Fibroblast of lung (primary cell): ENCODE measurements at regions not wholly inside any gene's neighbourhood (a gene's known extent, or its start where the extent isn't known, plus 50 kb on each side); places are given as distances from the start of the nearest gene placed in this dataset.

Experiments
- CTCF ChIP-seq, 2 donors: IDR thresholded peaks in 1 of 2; conservative IDR thresholded peaks in 1 of 2; 1 replicate in 1 of 2; 2 replicates in 1 of 2; pipeline ENCODE4 v1.5.1; 2011 to 2012; ENCODE audit warnings: low read length in 2 of 2, control low read depth in 1 of 2, inconsistent platforms in 1 of 2, low read depth in 1 of 2, mild to moderate bottlenecking in 1 of 2
- EZH2 ChIP-seq: IDR thresholded peaks from 2 replicates; pipeline ENCODE4 v1.5.1; 2012; ENCODE audit warnings: low read length, control low read depth, mild to moderate bottlenecking; ENCODE audit errors: missing control alignments

DNA sequence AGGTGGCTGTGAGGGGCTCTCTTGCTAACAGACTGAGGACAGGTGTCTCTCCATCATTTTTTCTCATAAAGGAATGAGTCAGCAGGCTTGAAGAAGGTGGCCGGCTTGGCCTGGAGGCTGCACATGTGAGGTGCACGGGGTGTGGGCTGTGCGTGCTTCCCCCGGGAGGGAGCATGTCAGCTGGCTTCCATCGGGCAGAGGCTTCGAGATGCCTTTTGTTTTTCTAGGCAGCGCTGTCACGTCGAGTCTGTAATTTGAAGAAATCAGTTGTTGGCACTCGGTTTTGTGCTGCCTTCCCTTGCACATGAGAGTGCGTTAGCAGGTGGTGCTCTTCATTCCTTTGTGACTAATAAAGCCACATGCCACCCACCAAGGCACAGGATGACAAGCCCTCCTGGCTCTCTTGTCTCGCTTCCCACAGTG, 89.7 kb downstream of the NPIPB11 start:
- no peak for TF ChIP-seq CTCF (conservative IDR thresholded peaks at IDR 0.05 in 1 of 2, IDR thresholded peaks at IDR 0.05 in 1 of 2; ENCODE audit: low read depth in 1 of 2, low read length in 2 of 2)
- no peak for TF ChIP-seq EZH2
